Right cardiac atrium (tissue), 5 donors: ENCODE measurements at regions not wholly inside any gene's neighbourhood (a gene's known extent, or its start where the extent isn't known, plus 50 kb on each side); places are given as distances from the start of the nearest gene placed in this dataset.

Source experiments
- ATAC-seq, 2 donors: fragments of 200-7000 bp; cut with Tn5 transposase; one replicate each; pipeline versions ENCODE4 v1.8.0 to v1.9.1; 2020; ENCODE audit warnings: moderate library complexity in 2 of 2, mild to moderate bottlenecking in 1 of 2
- DNase-seq, 3 donors: peaks; one replicate each; pipeline ENCODE4 v3.0.0-alpha.2; 2020
- H3K27ac ChIP-seq: one replicate; pipeline ENCODE4 v1.5.1; 2013; ENCODE audit warnings: mild to moderate bottlenecking, low read length, control low read depth, moderate library complexity
- H3K27me3 ChIP-seq: one replicate; pipeline ENCODE4 v1.6.1; 2013; ENCODE audit not compliant: control insufficient read depth, insufficient read depth
- H3K4me1 ChIP-seq: one replicate; pipeline ENCODE4 v1.6.1; 2013; ENCODE audit warnings: low read length; ENCODE audit not compliant: control insufficient read depth, insufficient read depth
- H3K4me3 ChIP-seq: one replicate; pipeline ENCODE4 v1.5.1; 2013; ENCODE audit warnings: low read length, control low read depth
- H3K9me3 ChIP-seq: one replicate; pipeline ENCODE4 v1.6.1; 2013; ENCODE audit warnings: low read length; ENCODE audit not compliant: control insufficient read depth
- WGBS: extraction: QIAGEN DNeasy Blood & Tissue Kit; methylation state at CpG from one replicate; pipeline ENCODE4 v1.1.7; 2013; 5-methylcytosine and 5-hydroxymethylcytosine counted together
- intact Hi-C, 4 donors: fragments of 100-400 bp; cut with DNase I; formaldehyde crosslinking; loops; one replicate each; pipeline versions ENCODE4 v1.11.0 to v1.14.0; 2022 to 2023
- donor health status: healthy with polysubstance abuse.
- donor health status: DM: no; HTN: yes; CAD: no.
- donor health status: DM: no; HTN: no; CAD: no.
- donor health status: DM: no; HTN: yes; CAD: no; lungs with severe emphysema.
- donor health status: DM: yes; HTN: yes; CAD: no.

DNA sequence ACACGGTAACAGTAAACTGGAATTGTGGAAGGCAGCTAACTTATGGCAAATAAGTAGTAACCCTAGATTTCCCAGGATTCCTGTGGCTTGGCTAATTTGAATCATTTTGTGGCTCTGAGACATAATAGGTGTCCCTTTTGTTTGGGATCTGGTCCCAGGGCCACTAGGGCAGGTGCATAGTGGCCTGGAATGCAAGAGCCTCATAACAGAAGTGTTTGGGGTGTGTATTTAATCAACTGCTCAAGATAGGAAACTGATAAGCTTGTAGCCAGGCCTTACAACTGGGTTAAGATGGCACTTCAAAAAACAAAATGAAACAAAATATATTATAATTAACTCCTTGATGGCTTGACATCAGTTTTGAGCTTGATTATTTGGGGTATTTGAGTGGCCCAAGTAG is 541.8 kb downstream of the ETV1 start:
- no peaks in the 10 kb centered on the region for H3K9me3 ChIP-seq
- WGBS, result 78% methylated on average over 1 of the region's 1 CpG
- intact Hi-C loops, result no loop called here
- H3K27me3 ChIP-seq, result no peaks in the 10 kb centered on the region
- no peaks in the 10 kb centered on the region for H3K4me1 ChIP-seq
- DNase-seq (no peak), ATAC-seq (no peak)
- H3K27ac ChIP-seq, result no peak overlapping the region
- no peak overlapping the region for H3K4me3 ChIP-seq

DNA sequence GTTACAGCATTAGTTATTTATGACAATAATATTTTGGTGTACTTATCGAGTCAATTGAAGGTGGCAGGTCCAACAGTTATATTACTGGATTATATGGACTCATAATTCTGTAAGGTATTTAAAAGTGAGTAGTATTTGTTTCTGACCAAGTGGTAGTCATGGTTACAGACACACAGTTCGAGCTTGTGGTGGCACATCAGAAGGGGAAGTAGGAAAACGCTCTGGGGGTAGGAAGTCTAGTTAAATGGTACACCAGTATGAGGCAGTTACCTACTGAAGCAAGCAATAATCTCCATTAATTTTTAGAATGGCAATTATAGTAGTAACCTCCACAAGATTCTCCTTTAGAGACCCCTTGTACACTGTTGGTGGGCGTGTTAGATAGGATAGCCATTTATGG is 541.2 kb downstream of the ETV1 start:
- DNase-seq (no peak), ATAC-seq (no peak)
- Histone ChIP-seq H3K4me3 (no peak overlapping the region), H3K27me3 (no peaks in the 10 kb centered on the region), H3K4me1 (no peaks in the 10 kb centered on the region), H3K27ac (no peak overlapping the region), H3K9me3 (no peaks in the 10 kb centered on the region)
- intact Hi-C loops, result no loop called here
- 75% methylated on average over 4 of the region's 4 CpGs for WGBS

DNA sequence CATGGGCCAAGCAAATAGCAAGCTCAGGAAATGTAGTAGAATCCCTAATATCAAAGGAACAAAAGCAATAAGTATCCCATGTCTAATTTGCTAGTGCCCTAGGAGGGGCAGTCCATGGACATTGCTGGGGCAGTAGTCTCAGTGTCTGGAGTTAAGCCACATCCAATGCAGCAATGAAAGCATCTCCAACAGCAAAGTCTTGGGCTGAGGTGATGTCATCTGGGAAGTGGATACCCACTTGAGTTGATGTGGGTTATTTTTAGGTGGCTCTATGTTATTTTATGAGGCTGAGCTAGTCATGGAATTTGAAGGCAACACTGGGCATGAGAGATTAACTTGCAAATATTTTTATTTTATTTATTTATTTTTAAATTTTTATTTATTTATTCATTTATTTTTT is 540.0 kb downstream of the ETV1 start:
- intact Hi-C loops, result no loop called here
- no peaks in the 10 kb centered on the region for H3K4me1 ChIP-seq
- H3K9me3 ChIP-seq, result no peaks in the 10 kb centered on the region
- no peaks in the 10 kb centered on the region for H3K27me3 ChIP-seq
- H3K27ac ChIP-seq, result no peak overlapping the region
- no peak overlapping the region for H3K4me3 ChIP-seq
- DNase-seq, result no peak
- ATAC-seq, result no peak

DNA sequence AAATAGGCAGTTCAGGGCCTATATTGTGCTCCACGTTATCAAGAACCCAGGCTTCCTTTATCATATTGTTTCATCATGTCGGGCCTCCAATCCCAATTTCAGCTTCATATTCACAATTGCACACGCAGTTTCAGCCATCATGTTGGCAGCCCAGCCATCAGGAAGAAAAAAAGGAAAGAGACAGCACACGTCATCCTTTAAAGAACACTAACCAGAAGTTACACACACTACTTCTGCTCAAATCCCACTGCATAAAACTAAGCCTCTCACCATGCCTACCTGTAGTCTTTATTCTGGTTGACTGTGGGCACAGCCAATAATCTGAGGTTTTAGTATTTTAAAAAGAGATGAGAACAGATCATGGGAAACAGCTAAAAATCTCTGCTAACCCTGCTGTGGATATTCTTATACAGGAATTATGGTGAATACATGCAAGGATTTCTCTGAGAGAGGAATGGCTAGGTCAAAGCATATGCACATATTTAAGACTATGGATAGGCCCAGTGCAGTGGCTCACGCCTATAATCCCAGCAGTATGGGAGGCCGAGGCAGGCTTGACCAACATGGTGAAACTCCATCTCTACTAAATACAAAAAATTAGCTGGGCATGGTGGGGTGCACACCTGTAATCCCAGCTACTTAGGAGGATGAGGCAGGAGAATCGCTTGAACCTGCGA is 534.4 kb downstream of the ETV1 start:
- intact Hi-C loops, result no loop called here
- no peak overlapping the region for H3K27ac ChIP-seq
- H3K27me3 ChIP-seq, result no peaks in the 10 kb centered on the region
- 85% methylated on average over 8 of the region's 8 CpGs for WGBS
- DNase-seq (no peak), ATAC-seq (no peak)
- no peak overlapping the region for H3K4me3 ChIP-seq
- H3K4me1 ChIP-seq, result no peaks in the 10 kb centered on the region
- no peaks in the 10 kb centered on the region for H3K9me3 ChIP-seq

DNA sequence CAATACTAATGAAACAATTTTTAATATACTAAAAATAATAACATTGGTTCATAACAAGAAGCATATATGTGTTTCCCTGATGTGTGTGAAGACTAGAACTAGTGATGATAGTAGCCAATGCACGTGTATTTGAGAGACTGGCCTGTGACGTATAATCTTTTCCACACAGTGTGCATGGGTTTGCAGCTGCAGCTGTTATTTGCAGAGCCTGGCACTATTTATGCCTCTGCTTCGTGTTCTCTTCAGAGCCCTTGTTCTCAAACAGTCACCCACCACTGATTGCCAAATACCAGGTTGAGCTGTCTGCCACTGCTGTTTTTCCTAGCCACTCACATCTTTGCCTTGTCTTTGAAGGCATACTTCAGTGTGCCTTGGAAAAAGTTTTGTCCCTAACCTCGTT is 531.7 kb downstream of the ETV1 start:
- 33% methylated on average over 4 of the region's 4 CpGs for WGBS
- no peak for DNase-seq
- intact Hi-C loops, result no loop called here
- no peak overlapping the region for H3K4me3 ChIP-seq
- no peak for ATAC-seq
- H3K27me3 ChIP-seq, result no peaks in the 10 kb centered on the region
- H3K27ac ChIP-seq, result no peak overlapping the region
- no peaks in the 10 kb centered on the region for H3K4me1 ChIP-seq
- no peaks in the 10 kb centered on the region for H3K9me3 ChIP-seq

DNA sequence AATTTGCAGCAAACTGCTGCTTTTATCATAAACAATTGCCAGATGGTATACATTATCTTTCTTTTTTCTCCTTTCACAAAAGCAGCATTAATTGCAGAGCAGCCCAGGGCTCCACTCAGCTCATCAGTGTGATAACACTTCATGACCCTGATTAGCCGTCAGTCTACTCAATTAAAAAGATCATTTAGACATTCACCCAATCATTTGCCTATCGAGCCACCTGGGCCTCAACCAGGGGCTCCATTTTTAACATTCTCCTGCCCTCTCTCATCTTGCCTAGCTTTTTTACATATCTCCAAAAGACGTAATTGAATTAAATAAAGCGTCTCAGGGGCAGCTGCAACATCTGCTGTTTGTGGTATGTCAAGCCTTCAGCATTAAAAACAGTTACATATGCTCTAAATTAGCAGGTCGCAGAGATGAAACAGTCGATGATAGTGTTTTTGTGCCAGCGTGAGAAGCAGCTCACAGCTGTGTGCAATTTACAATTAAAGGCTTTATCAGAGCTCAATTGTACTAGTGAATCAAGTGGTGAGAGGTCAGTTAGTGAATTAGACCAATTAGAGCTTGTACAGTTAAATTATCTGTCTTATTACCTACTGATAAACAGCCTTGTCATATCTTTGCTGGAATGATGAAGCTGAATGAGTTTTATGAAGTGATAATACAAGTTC is 522.5 kb downstream of the ETV1 start:
- whole genome bisulfite sequencing, result 40% methylated on average over 7 of the region's 7 CpGs
- Histone ChIP-seq H3K4me1 (no peaks in the 10 kb centered on the region), H3K9me3 (no peaks in the 10 kb centered on the region), H3K27me3 (no peaks in the 10 kb centered on the region), H3K4me3 (no peak overlapping the region), H3K27ac (no peak overlapping the region)
- intact Hi-C loops, result no loop called here
- no peak for ATAC-seq
- DNase-seq, result no peak

DNA sequence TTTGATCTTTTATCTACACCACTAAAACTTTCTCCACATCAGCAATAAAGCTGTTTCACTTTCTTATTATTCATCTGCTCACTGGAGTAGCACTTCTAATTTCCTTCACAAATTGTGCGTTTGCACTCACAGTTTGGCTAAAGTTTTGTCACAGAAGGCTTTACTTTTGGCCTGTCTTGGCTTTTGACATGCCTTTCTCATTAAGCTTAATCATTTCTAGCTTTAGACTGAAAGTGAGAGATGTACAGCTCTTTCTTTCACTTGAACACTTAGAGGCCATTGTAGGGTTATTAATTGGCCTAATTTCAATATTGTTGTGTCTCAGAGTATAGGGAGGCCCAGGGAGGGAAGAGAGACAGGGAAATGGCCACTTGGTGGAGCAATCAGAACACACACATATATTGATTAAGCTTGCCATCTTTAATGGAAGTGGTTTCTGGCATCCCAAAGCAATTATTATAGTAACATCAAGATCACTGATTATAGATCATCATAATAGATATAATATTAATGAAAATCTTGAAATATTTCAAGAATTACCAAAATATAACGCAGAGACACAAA is 512.5 kb downstream of the ETV1 start:
- Histone ChIP-seq H3K9me3 (no peaks in the 10 kb centered on the region), H3K4me3 (no peak overlapping the region), H3K27me3 (no peaks in the 10 kb centered on the region), H3K27ac (no peak overlapping the region), H3K4me1 (no peaks in the 10 kb centered on the region)
- ATAC-seq (no peak), DNase-seq (no peak)
- intact Hi-C loops, result no loop called here
- WGBS, result 85% methylated on average over 2 of the region's 2 CpGs

DNA sequence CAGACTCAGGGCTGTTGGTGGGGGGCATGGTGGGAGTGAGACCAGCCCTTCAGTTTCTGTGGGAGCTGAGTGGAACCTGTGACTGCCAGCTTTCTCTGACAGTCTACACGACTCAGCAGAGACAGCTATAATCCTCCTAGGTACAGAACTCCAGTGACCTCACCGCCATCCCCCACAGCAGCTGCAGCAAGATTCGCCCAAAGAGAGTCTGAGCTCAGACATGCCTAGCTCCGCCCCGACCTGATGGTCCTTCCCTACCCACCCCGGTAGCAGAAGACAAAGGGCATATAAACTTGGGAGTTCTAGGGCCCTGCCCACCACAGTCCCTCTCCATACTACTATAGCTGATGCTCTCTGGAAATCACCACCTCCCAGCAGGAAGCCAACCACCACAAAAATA is 500.1 kb downstream of the ETV1 start:
- H3K9me3 ChIP-seq, result no peaks in the 10 kb centered on the region
- intact Hi-C loops, result no loop called here
- no peak for ATAC-seq
- H3K4me1 ChIP-seq, result no peaks in the 10 kb centered on the region
- H3K27me3 ChIP-seq, result no peaks in the 10 kb centered on the region
- peak in 1 of 3 donors; percentile 6 for DNase-seq
- 92% methylated on average over 6 of the region's 6 CpGs for WGBS
- no peak overlapping the region for H3K27ac ChIP-seq
- H3K4me3 ChIP-seq, result no peak overlapping the region

DNA sequence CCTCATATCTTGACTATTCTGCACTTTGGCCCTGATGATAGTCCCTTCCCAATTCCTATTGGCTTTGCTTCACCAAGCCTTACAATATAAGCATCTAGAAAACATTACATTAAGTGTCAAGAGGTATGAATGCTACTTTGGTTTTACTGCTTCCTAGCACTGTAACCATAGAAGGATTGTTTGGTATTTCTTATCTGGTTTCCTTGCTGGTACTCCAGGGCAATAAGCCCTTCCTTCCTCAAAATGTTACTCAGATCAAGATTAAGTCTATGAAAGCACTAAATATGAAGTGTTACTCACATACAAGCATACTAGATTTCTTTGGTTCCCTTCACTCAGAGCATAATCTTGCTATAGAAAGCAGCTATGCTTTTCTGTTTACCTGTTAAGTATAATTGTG is 492.5 kb downstream of the ETV1 start:
- DNase-seq (no peak), ATAC-seq (no peak)
- intact Hi-C loops, result no loop called here
- Histone ChIP-seq H3K27ac (no peak overlapping the region), H3K4me1 (no peaks in the 10 kb centered on the region), H3K9me3 (no peaks in the 10 kb centered on the region), H3K27me3 (no peaks in the 10 kb centered on the region), H3K4me3 (no peak overlapping the region)

DNA sequence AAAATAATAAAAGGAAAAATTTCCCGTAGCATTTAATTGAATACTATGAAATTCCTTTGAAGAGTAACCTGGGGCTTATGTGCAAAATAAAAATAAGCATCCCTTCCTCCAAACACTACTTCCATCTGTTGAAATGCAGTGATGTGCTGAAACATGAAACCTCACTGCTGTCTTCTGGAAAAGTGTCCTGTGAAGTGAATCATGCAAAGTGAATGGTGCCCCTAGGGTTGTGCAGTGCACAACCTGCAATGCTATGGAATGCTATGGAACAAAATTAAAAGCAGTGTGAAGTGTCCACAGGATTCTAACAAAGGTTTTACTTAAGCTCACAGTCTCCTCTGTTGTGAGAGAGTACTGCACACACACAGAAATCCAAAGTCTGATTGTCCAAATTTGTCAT is 480.9 kb downstream of the ETV1 start:
- WGBS, result 64% methylated on average over 1 of the region's 1 CpG

DNA sequence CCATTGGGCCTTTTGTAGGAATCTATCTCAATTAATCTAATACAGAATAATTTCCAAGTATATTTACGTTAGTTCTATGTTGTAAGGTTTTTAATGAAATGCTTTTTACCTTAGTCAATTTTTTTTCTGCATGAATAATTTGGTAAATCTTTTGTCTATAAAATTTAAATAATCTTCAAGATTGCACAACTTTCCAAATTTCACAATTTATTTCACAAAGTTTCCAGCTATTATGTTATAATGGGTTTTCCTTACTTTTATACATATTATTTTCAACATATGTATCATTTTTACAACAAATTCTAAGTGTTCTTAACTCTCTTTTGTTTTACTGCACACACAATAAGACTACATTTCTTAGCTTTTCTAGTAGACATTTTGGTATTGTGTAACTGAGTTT is 470.7 kb downstream of the ETV1 start:
- DNase-seq, result no peak
- Histone ChIP-seq H3K4me3 (no peak overlapping the region), H3K27ac (no peak overlapping the region), H3K9me3 (no peaks in the 10 kb centered on the region), H3K4me1 (no peaks in the 10 kb centered on the region), H3K27me3 (no peaks in the 10 kb centered on the region)
- intact Hi-C loops, result no loop called here
- no peak for ATAC-seq
- WGBS, result 82% methylated on average over 1 of the region's 1 CpG

More for the DNA sequence above, 480.9 kb downstream of the ETV1 start:
- Histone ChIP-seq H3K9me3 (no peaks in the 10 kb centered on the region), H3K4me3 (no peak overlapping the region), H3K27ac (no peak overlapping the region), H3K4me1 (no peaks in the 10 kb centered on the region), H3K27me3 (no peaks in the 10 kb centered on the region)
- ATAC-seq, result no peak
- intact Hi-C loops, result no loop called here
- DNase-seq, result no peak
